GM10266 (cell line): ENCODE measurements at regions not wholly inside any gene's neighbourhood (a gene's known extent, or its start where the extent isn't known, plus 50 kb on each side); places are given as distances from the start of the nearest gene placed in this dataset.

ENCODE experiments used
- DNase-seq: peaks from one replicate; pipeline ENCODE4 v3.0.0; 2012; ENCODE audit errors: extremely low spot score
- TF ChIP-seq, protein P1 (sequence below): IDR thresholded peaks from 2 replicates; pipeline ENCODE4 v1.5.1; 2012; ENCODE audit warnings: mild to moderate bottlenecking, low read depth; ENCODE audit not compliant: control insufficient read depth, insufficient read depth; ENCODE audit errors: missing control alignments

DNA sequence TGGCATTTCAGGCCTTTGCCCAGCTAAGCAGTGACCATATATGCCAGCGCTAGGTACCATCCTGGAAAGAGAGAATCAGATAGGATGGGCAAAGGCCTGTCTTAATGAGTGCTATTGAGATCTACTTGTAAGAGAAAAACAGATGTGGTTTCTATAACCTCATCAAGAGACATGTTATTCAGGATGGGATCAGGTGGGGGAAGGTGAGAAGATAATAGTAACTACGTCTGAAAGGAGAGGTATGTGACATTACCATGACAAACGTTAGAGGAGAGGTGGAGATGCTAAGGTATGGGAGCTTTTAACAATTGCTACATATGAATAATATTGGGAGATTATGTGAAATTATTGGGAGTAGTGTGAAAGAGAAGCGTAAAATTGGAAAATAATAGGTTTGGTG is 204.2 kb upstream of the PLXNA2 start:
- TF ChIP-seq, protein P1, sequence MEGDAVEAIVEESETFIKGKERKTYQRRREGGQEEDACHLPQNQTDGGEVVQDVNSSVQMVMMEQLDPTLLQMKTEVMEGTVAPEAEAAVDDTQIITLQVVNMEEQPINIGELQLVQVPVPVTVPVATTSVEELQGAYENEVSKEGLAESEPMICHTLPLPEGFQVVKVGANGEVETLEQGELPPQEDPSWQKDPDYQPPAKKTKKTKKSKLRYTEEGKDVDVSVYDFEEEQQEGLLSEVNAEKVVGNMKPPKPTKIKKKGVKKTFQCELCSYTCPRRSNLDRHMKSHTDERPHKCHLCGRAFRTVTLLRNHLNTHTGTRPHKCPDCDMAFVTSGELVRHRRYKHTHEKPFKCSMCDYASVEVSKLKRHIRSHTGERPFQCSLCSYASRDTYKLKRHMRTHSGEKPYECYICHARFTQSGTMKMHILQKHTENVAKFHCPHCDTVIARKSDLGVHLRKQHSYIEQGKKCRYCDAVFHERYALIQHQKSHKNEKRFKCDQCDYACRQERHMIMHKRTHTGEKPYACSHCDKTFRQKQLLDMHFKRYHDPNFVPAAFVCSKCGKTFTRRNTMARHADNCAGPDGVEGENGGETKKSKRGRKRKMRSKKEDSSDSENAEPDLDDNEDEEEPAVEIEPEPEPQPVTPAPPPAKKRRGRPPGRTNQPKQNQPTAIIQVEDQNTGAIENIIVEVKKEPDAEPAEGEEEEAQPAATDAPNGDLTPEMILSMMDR, result no peak

DNA sequence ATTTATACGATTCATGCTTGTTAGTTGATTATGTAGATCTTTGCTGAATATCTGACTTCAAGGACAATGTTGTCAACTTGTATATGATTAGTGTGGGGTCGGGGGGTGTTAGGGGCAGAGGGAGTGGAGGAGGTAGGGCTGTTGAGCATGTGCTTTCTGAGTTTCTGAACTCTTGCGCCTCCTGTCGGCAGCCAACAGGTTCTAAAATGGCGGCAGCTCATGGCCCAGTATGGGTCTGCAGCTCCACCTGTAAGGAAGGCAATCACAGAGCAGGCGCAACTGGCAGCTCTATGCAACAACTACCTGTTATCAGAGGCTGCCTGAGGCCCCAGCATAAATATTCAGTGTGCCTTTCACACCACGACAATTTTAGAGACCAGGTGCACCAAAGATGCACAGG is 205.8 kb upstream of the PLXNA2 start:
- TF ChIP-seq, protein P1, result no peak
- DNase-seq, result no peak

More for the DNA sequence above, 204.2 kb upstream of the PLXNA2 start:
- DNase-seq, result no peak

GRCh38 chr1:208450958-208451357 is 206.8 kb upstream of the PLXNA2 start:
- TF ChIP-seq, protein P1, result no peak
- DNase-seq, result no peak

GRCh38 chr1:208455821-208456220 is 211.6 kb upstream of the PLXNA2 start:
- DNase-seq, result no peak
- TF ChIP-seq, protein P1, result no peak

- TF ChIP-seq, protein P1, result no peak
- no peak for DNase-seq
Measured at GRCh38 chr1:208456487-208456886, 212.3 kb upstream of the PLXNA2 start.

DNA sequence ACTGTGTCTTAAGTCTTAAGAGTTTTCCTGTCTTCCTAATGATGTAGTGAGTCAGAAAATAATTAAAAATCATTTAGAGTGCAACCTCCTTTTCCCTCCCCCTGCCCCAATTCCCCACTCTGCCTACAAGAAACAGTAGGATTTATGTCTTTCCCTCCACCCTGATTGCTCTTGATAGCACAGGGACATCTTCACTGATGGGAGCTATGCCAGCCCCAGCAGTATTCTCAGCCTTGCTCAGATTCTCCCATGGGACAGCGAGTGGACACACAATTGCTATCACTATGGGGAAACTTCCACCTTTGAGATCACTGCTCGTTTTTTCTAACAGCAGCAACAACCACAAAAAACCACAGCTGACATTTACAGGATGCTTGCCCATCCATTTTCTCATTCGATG is 216.6 kb upstream of the PLXNA2 start:
- DNase-seq, result no peak
- TF ChIP-seq, protein P1, result no peak

GRCh38 chr1:208461680-208462079 is 217.5 kb upstream of the PLXNA2 start:
- DNase-seq, result no peak
- TF ChIP-seq, protein P1, result peak; percentile 23

- TF ChIP-seq, protein P1, result no peak
- DNase-seq, result no peak
Measured at GRCh38 chr1:208462761-208463160, 218.6 kb upstream of the PLXNA2 start.
